Activated B cell treated with CpG ODN at 0.5 μM for 24 hours (primary cell): ENCODE measurements at regions not wholly inside any gene's neighbourhood (a gene's known extent, or its start where the extent isn't known, plus 50 kb on each side); places are given as distances from the start of the nearest gene placed in this dataset.

Source experiments
- ATAC-seq: fragments of 200-7000 bp; cut with Tn5 transposase; one replicate; pipeline ENCODE4 v1.10.0; 2021; ENCODE audit warnings: low read depth, mild to moderate bottlenecking, moderate library complexity
- CTCF ChIA-PET: fragments of 350-600 bp; sonication (Branson Sonifier 250); formaldehyde crosslinking; loops from one replicate; lab custom pipeline; 2021; ENCODE audit warnings: antibody characterized with exemption; lab: Charles Lee
- POLR2A ChIA-PET: fragments of 350-600 bp; sonication (Branson Sonifier 250); formaldehyde crosslinking; loops from one replicate; lab custom pipeline; 2021; ENCODE audit warnings: antibody characterized with exemption; lab: Charles Lee
- DNase-seq: peaks from one replicate; pipeline ENCODE4 v3.0.0; 2022
- H3K27ac Mint-ChIP-seq: one replicate; pipeline ENCODE4 v1.8.0; 2020; ENCODE audit warnings: mixed read lengths
- H3K27me3 Mint-ChIP-seq: one replicate; pipeline ENCODE4 v1.8.0; 2021; ENCODE audit warnings: mixed read lengths
- H3K36me3 Mint-ChIP-seq: one replicate; pipeline ENCODE4 v1.8.0; 2021; ENCODE audit warnings: low read depth, mixed read lengths
- H3K4me1 Mint-ChIP-seq: one replicate; pipeline ENCODE4 v1.8.0; 2021; ENCODE audit warnings: mixed read lengths
- H3K4me3 Mint-ChIP-seq: one replicate; pipeline ENCODE4 v1.8.0; 2020; ENCODE audit warnings: mild to moderate bottlenecking, mixed read lengths
- H3K9me3 Mint-ChIP-seq: one replicate; pipeline ENCODE4 v1.8.0; 2020; ENCODE audit warnings: mixed read lengths
- intact Hi-C: fragments of 100-400 bp; cut with micrococcal nuclease; formaldehyde crosslinking; loops from one replicate; pipeline ENCODE4 v1.15.1; 2024
- TF ChIP-seq, protein P1 (sequence below): fragments of 200-600 bp; IDR thresholded peaks from one replicate; pipeline ENCODE4 v1.8.0; 2022; ENCODE audit warnings: antibody characterized with exemption, mild to moderate bottlenecking

DNA sequence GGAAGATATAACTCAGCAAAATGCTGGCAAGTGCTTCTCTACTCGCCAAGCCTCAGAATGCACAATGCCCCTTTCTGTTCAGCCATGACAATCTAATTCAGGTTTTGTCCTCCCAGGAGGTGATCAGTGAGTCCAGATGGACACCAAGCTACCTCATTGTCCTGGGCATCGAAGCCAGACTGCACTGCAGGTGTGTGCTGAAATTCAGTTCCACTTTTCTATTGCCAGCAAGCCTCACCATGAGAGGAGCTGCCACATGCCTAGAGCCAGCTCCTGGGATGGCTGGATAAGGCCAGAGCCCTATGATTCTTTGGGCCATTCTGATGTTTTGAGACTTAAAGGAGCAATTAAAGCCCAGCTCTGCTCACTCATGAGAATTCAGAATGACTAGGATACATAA, 186.7 kb downstream of the GRIN2B start:
- no peaks in the 10 kb centered on the region for H3K27me3 Mint-ChIP-seq
- no peak overlapping the region for H3K4me3 Mint-ChIP-seq
- ATAC-seq = no peak
- intact Hi-C loops = no loop called here
- peaks cover 12% of the 10 kb centered on the region for H3K4me1 Mint-ChIP-seq
- no peaks in the 10 kb centered on the region for H3K36me3 Mint-ChIP-seq
- TF ChIP-seq, protein P1, sequence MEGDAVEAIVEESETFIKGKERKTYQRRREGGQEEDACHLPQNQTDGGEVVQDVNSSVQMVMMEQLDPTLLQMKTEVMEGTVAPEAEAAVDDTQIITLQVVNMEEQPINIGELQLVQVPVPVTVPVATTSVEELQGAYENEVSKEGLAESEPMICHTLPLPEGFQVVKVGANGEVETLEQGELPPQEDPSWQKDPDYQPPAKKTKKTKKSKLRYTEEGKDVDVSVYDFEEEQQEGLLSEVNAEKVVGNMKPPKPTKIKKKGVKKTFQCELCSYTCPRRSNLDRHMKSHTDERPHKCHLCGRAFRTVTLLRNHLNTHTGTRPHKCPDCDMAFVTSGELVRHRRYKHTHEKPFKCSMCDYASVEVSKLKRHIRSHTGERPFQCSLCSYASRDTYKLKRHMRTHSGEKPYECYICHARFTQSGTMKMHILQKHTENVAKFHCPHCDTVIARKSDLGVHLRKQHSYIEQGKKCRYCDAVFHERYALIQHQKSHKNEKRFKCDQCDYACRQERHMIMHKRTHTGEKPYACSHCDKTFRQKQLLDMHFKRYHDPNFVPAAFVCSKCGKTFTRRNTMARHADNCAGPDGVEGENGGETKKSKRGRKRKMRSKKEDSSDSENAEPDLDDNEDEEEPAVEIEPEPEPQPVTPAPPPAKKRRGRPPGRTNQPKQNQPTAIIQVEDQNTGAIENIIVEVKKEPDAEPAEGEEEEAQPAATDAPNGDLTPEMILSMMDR = no peak
- H3K9me3 Mint-ChIP-seq = peaks cover 3% of the 10 kb centered on the region
- H3K27ac Mint-ChIP-seq = no peak overlapping the region
- ChIA-PET CTCF (no interaction called here), POLR2A (no interaction called here)
- DNase-seq = no peak

- intact Hi-C loops = no loop called here
- TF ChIP-seq, protein P1 = no peak
- Mint-ChIP-seq H3K27me3 (peaks cover 3% of the 10 kb centered on the region), H3K4me1 (peaks cover 12% of the 10 kb centered on the region), H3K36me3 (no peaks in the 10 kb centered on the region), H3K9me3 (no peaks in the 10 kb centered on the region), H3K4me3 (no peak overlapping the region), H3K27ac (no peak overlapping the region)
- ATAC-seq (no peak), DNase-seq (no peak)
- CTCF ChIA-PET = no interaction called here
- POLR2A ChIA-PET = no interaction called here
Measured at GRCh38 chr12:13790317-13790716, 191.1 kb downstream of the GRIN2B start.

DNA sequence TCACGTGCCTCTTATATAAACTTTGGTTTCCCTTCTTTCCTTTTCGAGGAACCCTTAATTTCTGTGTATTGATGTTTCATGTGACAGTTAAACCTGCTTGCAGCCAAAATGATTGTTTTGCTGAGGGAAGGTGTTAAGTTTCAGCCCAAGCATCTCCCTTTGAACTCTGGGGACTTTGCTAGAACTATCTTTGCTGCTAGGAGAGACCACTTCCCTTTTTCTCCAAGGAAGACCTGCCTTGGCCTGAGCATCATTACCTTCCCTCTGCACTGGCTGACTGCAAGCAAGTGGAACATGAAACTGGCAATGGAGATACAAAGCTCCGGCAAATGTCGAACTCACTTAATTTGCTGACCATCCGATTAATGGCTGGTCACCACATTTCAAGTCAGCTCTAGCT, 192.8 kb downstream of the GRIN2B start:
- Mint-ChIP-seq H3K27me3 (peaks cover 3% of the 10 kb centered on the region), H3K4me3 (no peak overlapping the region), H3K27ac (no peak overlapping the region), H3K9me3 (no peaks in the 10 kb centered on the region), H3K36me3 (no peaks in the 10 kb centered on the region), H3K4me1 (peaks cover 12% of the 10 kb centered on the region)
- ATAC-seq (no peak), DNase-seq (no peak)
- ChIA-PET POLR2A (no interaction called here), CTCF (no interaction called here)
- intact Hi-C loops = no loop called here
- TF ChIP-seq, protein P1 = no peak

DNA sequence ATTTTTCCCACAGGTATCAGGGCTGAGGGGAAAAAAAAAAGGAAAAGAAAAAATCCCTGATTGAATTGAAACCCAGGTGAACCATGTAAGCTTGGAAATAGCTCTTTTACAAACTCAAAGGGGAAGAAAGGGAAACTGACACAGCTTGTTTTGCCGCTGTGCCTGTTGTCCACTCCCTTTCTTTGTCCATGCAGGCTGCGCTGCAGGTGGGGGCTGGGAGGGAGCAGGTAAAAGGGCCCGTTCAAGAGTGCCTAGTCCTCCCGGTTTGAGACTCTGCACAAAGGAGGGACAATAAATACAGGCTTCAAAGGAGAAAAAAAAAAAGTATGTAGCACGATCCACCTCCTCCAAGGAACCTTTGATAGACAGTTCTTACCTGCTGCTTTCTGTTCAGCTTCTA, 194.8 kb downstream of the GRIN2B start:
- TF ChIP-seq, protein P1 = no peak
- ChIA-PET CTCF (interaction anchor here (0.6 kb wide), 1 partner anchor 202 kb away, joined by 3 read pairs; no protein-coding TSS in a partner anchor), POLR2A (no interaction called here)
- ATAC-seq (no peak), DNase-seq (no peak)
- no peak overlapping the region for H3K4me3 Mint-ChIP-seq
- peaks cover 10% of the 10 kb centered on the region for H3K27me3 Mint-ChIP-seq
- peaks cover 12% of the 10 kb centered on the region for H3K4me1 Mint-ChIP-seq
- H3K36me3 Mint-ChIP-seq = no peaks in the 10 kb centered on the region
- no peak overlapping the region for H3K27ac Mint-ChIP-seq
- intact Hi-C loops = no loop called here
- no peaks in the 10 kb centered on the region for H3K9me3 Mint-ChIP-seq

DNA sequence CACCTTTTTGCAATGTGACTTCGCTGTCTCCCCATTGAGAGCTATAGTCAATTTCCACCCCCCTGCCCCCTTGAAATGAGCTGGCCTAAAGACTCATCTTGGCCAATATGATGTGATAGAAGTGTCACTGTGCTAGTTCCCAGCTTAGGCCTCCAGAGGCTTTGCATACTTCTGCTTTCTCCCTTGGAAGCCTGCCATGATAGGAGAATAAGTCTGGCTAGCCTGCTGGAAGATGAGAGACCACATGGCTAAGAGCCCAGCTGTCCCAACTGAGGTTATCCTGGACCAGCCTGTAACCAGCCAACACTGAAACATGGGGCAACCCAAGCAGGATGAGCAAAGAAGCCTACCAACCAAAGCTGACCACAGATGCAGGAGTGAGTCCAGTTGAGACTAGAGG, 196.9 kb downstream of the GRIN2B start:
- Mint-ChIP-seq H3K4me3 (no peak overlapping the region), H3K36me3 (no peaks in the 10 kb centered on the region), H3K4me1 (no peaks in the 10 kb centered on the region), H3K9me3 (no peaks in the 10 kb centered on the region), H3K27me3 (peaks cover 14% of the 10 kb centered on the region), H3K27ac (no peak overlapping the region)
- POLR2A ChIA-PET = no interaction called here
- CTCF ChIA-PET = no interaction called here
- intact Hi-C loops = no loop called here
- no peak for ATAC-seq
- DNase-seq = no peak
- TF ChIP-seq, protein P1 = no peak
